ENCODE measurements at regions not wholly inside any gene's neighbourhood (a gene's known extent, or its start where the extent isn't known, plus 50 kb on each side); places are given as distances from the start of the nearest gene placed in this dataset.

GRCh38 chr20:23152308-23152892, 66.3 kb upstream of the CD93 start:
- no peak for TF ChIP-seq CTCF (IDR thresholded peaks at IDR 0.05; ENCODE audit: unreplicated experiment)
- H3K36me3 Mint-ChIP-seq, result no peaks in the 10 kb centered on the region
- H3K4me3 Mint-ChIP-seq, result no peak overlapping the region
- H3K27me3 Mint-ChIP-seq (ENCODE audit: low read depth), result no peaks in the 10 kb centered on the region
- DNase-seq (ENCODE audit: low spot score in 2 of 2, unreplicated experiment in 2 of 2), result peak in 1 of 2 experiments; percentile 24
- no peaks in the 10 kb centered on the region for H3K9me3 Mint-ChIP-seq
- H3K4me1 Mint-ChIP-seq, result peaks cover 12% of the 10 kb centered on the region
- no peak overlapping the region for H3K27ac Mint-ChIP-seq

GRCh38 chr20:23151885-23152284, 65.8 kb upstream of the CD93 start:
- Mint-ChIP-seq H3K4me1 (peaks cover 12% of the 10 kb centered on the region), H3K27me3 (ENCODE audit: low read depth) (no peaks in the 10 kb centered on the region), H3K27ac (no peak overlapping the region), H3K4me3 (no peak overlapping the region), H3K9me3 (no peaks in the 10 kb centered on the region), H3K36me3 (no peaks in the 10 kb centered on the region)
- peak in 1 of 2 experiments; percentile 14 for DNase-seq (ENCODE audit: low spot score in 2 of 2, unreplicated experiment in 2 of 2)
- TF ChIP-seq CTCF (IDR thresholded peaks at IDR 0.05; ENCODE audit: unreplicated experiment), result no peak

- Mint-ChIP-seq H3K27ac (no peak overlapping the region), H3K27me3 (ENCODE audit: low read depth) (no peaks in the 10 kb centered on the region), H3K36me3 (no peaks in the 10 kb centered on the region), H3K4me3 (no peak overlapping the region), H3K4me1 (peaks cover 12% of the 10 kb centered on the region), H3K9me3 (no peaks in the 10 kb centered on the region)
- DNase-seq (ENCODE audit: low spot score in 2 of 2, unreplicated experiment in 2 of 2), result peak in 1 of 2 experiments; percentile 5
- TF ChIP-seq CTCF (IDR thresholded peaks at IDR 0.05; ENCODE audit: unreplicated experiment), result no peak
These were observed 65.0 kb upstream of the CD93 start for GRCh38 chr20:23151008-23151703.

- peak in 1 of 2 experiments; percentile 30 for DNase-seq (ENCODE audit: low spot score in 2 of 2, unreplicated experiment in 2 of 2)
- Mint-ChIP-seq H3K4me3 (no peak overlapping the region), H3K27me3 (ENCODE audit: low read depth) (no peaks in the 10 kb centered on the region), H3K9me3 (no peaks in the 10 kb centered on the region), H3K36me3 (no peaks in the 10 kb centered on the region), H3K4me1 (peaks cover 12% of the 10 kb centered on the region), H3K27ac (no peak overlapping the region)
- TF ChIP-seq CTCF (IDR thresholded peaks at IDR 0.05; ENCODE audit: unreplicated experiment), result no peak
These were observed 64.3 kb upstream of the CD93 start for GRCh38 chr20:23150304-23151007.

GRCh38 chr20:23149623-23150279, 63.6 kb upstream of the CD93 start:
- no peak overlapping the region for H3K4me3 Mint-ChIP-seq
- H3K27me3 Mint-ChIP-seq (ENCODE audit: low read depth), result peaks cover 1% of the 10 kb centered on the region
- peaks cover 7% of the 10 kb centered on the region for H3K4me1 Mint-ChIP-seq
- no peaks in the 10 kb centered on the region for H3K36me3 Mint-ChIP-seq
- H3K9me3 Mint-ChIP-seq, result no peaks in the 10 kb centered on the region
- no peak overlapping the region for H3K27ac Mint-ChIP-seq
- TF ChIP-seq CTCF (IDR thresholded peaks at IDR 0.05; ENCODE audit: unreplicated experiment), result no peak
- DNase-seq (ENCODE audit: low spot score in 2 of 2, unreplicated experiment in 2 of 2), result peak in 1 of 2 experiments; percentile 1

All from mesothelial cell of epicardium (in vitro differentiated cells).